ENCODE measurements at regions not wholly inside any gene's neighbourhood (a gene's known extent, or its start where the extent isn't known, plus 50 kb on each side); places are given as distances from the start of the nearest gene placed in this dataset.
"Not testable (repeated sequence)": the region's sequence is repeated elsewhere in the genome, so short reads cannot be mapped to it uniquely, and the experiment has no call there.

GRCh38 chr2:36163520-36164254 lies 191.9 kb upstream of the CRIM1 start:
- no peak for DNase-seq (ENCODE audit: low read depth)

DNA sequence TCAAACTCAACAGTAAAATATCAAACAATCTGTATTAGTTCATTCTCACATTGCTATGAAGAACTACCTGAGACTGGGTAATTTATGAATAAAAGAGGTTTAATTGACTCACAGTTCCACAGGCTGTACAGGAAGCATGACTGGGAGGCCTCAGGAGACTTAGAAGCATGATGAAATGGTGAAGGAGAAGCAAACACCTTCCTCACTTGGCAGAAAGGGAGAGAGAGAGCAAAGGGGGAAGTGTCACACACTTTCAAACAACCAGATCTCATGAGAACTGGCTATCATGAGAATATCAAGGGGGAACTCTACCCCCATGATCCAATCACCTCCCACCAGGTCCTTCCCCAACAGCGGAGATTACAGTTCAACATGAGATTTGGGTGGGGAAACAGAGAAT lies 198.5 kb upstream of the CRIM1 start:
- DNase-seq (ENCODE audit: low read depth) = not testable (repeated sequence)

DNA sequence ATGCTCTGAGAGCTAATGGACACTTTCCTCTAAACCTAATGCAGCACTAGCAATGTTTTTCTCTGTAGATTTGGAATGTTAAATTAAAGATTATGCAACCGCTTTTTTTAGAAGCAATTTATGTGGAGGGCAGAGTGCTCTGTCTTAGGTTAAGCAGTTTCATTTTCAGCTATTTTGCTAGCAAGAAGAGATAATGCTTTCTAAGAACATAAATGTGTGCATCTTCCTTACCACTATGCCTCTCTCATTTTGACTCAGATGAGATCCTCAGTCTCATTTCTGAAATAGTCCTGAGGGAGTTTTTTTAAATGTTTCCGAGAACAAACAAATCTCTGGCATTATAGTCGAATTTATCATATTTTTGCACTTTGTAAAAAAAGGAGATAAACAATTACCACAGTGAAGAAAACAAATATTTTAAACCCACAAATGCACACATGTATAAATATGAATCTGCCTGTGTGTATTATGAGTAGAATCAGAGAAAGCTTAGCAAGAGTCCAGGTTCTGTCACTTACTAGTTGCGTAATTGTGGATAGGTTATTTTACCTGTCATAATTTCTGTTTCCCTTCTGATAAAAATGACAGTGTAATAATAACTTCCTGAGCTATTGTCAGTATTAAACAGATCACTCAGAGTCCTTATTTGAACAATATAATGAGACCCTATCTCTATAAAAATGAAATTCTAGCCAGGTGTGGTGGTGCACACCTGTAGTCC lies 207.7 kb upstream of the CRIM1 start:
- no peak for DNase-seq (ENCODE audit: low read depth)

GRCh38 chr2:36146765-36147164 lies 208.8 kb upstream of the CRIM1 start:
- DNase-seq (ENCODE audit: low read depth) = no peak

GRCh38 chr2:36140391-36140790 lies 215.2 kb upstream of the CRIM1 start:
- no peak for DNase-seq (ENCODE audit: low read depth)

DNA sequence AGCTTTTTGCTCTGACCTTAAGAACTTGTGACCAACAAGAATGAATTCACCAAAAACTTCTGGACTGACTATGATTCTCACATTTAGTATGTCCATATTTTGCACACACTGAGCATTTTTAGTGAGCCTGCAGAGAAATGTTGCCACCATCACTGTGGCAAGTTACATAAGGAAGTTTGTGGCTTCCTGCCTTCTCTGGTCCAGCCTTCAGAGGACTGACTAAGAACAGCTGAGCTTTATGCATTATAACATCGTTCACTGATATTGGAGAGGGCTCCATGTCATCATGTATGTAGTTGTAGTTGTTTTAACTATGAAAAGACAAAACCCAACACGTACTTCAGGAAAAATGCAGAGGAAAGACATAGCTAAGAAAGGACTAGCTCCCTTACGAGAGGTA lies 218.0 kb upstream of the CRIM1 start:
- no peak for DNase-seq (ENCODE audit: low read depth)

GRCh38 chr2:36134281-36134680 lies 221.3 kb upstream of the CRIM1 start:
- no peak for DNase-seq (ENCODE audit: low read depth)

DNA sequence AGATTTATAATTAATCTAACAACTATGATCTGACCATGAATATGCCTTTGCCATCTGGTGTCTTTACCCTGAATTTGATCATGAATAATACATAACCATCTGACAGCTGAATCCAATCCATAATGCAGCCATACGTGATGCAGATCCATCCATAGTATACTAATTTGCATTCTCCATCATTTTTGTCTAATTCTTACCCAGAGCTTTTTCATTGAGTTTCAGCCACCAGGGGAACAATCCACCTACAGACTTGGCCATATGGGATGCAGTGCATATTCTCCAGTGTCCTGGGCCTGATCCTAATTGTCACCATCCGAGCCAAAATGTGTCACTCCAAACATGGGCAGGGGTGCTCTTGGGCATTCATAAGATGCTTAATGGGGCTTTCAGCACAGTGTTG lies 227.2 kb upstream of the CRIM1 start:
- DNase-seq (ENCODE audit: low read depth) = no peak

- DNase-seq (ENCODE audit: low read depth) = no peak
Observed at GRCh38 chr2:36125702-36126101, 229.9 kb upstream of the CRIM1 start.

DNA sequence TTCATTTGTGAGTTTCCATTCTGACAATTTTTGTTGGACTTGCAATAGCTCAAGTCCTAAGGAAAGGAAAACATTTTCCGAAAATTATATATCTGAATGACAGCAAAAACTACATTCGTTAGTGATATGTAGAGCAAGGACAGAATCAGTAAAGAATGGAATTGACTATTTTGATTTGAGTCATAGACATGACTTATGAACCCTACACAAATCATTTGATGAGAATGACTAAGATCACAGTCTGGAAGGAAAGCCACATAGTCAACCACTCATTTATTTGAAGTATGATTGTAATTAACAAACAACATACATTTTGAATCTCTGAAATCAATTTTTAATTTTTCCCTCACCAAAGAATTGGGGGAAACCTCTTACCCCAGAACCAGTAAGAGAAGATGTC lies 231.6 kb upstream of the CRIM1 start:
- no peak for DNase-seq (ENCODE audit: low read depth)

DNA sequence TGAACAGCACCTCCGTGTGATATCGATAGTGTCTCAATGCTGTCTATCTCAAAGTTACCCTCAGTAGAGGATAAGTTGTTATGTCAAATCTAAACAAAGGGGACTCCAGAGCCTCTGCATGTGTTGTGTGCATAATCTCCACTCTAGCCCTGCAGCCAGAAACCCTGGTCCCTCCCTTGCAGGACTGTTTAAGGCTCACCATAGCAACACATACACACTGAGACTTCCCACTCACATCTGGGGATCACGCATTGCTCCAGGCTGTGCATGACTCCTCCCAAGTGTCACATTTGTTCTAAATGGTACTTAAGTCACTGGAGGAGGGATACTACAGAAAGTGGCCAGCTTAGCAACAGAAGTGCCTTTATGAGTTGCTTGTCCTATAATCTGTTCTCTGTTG lies 258.6 kb upstream of the CRIM1 start:
- no peak for DNase-seq (ENCODE audit: low read depth)

DNA sequence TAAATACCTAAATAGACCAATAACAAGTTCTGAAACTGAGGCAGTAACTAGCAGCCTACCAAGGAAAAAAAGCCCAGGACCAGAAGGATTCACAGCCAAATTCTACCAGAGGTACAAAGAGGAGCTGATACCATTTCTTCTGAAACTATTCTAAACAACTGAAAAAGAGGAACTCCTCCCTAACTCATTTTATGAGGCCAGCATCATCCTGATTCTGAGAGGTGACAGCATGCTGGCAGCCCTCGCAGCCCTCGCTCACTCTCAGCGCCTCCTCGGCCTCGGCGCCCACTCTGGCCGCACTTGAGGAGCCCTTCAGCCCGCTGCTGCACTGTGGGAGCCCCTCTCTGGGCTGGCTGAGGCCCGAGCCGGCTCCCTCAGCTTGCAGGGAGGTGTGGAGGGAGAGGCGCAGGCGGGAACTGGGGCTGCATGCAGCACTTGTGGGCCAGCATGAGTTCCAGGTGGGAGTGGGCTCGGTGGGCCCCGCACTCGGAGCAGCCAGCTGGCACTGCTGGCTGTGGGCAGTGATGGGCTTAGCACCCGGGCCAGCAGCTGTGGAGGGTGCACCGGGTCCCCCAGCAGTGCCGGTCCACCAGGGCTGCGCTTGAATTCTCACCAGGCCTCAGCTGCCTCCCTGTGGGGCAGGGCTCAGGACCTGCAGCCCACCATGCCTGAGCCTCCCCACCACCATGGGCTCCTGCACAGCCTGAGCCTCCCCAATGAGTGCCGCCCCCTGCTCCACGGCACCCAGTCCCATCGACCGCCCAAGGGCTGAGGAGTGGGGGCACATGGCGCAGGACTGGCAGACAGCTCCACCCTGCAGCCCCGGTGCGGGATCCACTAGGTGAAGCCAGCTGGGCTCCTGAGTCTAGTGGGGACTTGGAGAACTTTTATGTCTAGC lies 263.5 kb upstream of the CRIM1 start:
- not testable (repeated sequence) for DNase-seq (ENCODE audit: low read depth)

- no peak for DNase-seq (ENCODE audit: low read depth)
Observed at GRCh38 chr2:36088716-36089328, 266.8 kb upstream of the CRIM1 start.

GRCh38 chr2:36087344-36087743 lies 268.2 kb upstream of the CRIM1 start:
- DNase-seq (ENCODE audit: low read depth) = no peak

- no peak for DNase-seq (ENCODE audit: low read depth)
Observed at GRCh38 chr2:36079793-36080192, 275.8 kb upstream of the CRIM1 start.

DNA sequence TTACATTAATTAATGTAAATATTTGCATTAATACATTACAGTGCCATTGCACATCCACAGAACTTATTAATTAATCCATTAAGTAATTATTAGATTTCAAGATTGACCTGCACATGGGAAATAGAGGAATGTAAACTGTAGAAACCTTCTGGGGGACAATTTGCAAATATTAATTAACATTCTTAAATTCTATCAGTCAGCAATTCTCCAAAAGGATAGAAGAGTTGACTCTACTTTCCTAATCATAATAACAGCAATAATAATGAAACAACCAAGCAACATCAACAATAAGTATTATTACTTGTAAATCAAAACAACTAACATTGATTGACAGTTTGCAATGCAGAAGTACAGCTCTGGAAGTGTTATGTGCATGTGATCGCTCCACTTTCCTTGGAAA lies 281.6 kb upstream of the CRIM1 start:
- no peak for DNase-seq (ENCODE audit: low read depth)

DNA sequence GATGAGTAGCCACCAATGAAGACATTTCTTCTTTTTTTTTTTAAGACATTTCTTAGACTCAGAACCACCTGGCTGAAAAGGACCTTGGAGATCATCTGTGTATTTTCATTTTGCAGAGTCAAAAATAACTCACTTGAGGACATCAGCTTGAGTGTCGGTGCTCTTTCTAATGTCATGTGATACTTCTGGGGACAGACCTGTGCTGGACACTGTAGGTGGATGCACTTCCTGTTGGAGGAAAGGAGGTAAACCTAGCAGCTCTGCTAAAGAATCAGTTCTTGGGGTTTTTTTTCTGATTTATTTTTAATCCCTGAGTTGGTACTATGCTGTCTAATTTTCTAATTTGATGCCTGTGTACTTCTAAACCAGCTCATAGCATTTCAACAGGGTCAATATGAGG lies 283.9 kb upstream of the CRIM1 start:
- DNase-seq (ENCODE audit: low read depth) = no peak

DNA sequence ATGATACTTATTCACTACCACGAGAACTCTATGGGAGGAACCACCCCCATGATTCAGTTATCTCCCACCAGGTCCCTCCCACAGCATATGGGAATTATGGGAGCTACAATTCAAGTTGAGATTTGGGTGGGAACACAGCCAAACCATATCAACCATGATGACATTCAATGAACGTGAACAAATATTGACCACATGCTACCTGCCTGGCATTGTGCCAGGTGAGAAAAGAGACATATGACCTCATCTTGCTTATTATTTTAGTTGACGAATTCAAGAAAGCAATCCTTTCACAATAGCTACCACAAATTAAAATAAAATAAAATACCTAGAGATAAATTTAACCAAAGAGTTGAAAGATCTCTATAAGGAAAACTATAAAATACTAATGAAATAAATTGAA lies 286.5 kb upstream of the CRIM1 start:
- no peak for DNase-seq (ENCODE audit: low read depth)

- DNase-seq (ENCODE audit: low read depth) = no peak
Observed at GRCh38 chr2:36068086-36068485, 287.5 kb upstream of the CRIM1 start.

- no peak for DNase-seq (ENCODE audit: low read depth)
Observed at GRCh38 chr2:36060133-36060532, 295.4 kb upstream of the CRIM1 start.

- no peak for DNase-seq (ENCODE audit: low read depth)
Observed at GRCh38 chr2:36059691-36060090, 295.9 kb upstream of the CRIM1 start.

DNA sequence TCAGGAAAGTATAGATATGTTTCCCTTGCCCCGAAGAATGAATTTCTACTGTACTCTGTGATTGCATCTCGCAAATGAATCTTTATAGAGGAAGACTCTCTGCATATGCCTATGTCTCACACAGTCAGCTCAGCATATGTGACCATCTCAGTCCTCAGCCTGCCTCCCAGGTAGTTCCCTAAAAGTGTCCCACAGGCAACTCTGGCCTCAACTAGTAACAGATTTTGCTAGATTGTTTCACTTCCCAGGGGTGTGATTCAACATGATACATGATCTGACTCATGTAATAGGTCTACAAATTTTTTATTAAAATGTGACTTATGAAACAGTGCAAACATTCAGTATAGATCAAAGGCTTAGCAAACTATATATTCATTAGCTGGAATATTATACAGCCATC lies 296.6 kb upstream of the CRIM1 start:
- DNase-seq (ENCODE audit: low read depth) = no peak
